ENCODE measurements at regions not wholly inside any gene's neighbourhood (a gene's known extent, or its start where the extent isn't known, plus 50 kb on each side); places are given as distances from the start of the nearest gene placed in this dataset.
A peak's percentile ranks its signal among the peaks of the same experiment; 100 is the strongest.

GRCh38 chr2:238963161-238963970 lies 115.5 kb downstream of the TWIST2 start:
- no peak for DNase-seq (ENCODE audit: low spot score)

GRCh38 chr2:238963971-238964328 lies 116.1 kb downstream of the TWIST2 start:
- no peak for DNase-seq (ENCODE audit: low spot score)

GRCh38 chr2:238964544-238965067 lies 116.7 kb downstream of the TWIST2 start:
- no peak for DNase-seq (ENCODE audit: low spot score)

GRCh38 chr2:238965371-238966071 lies 117.6 kb downstream of the TWIST2 start:
- no peak for DNase-seq (ENCODE audit: low spot score)

- DNase-seq (ENCODE audit: low spot score), result no peak
Measured at GRCh38 chr2:238966072-238966937, 118.4 kb downstream of the TWIST2 start.

GRCh38 chr2:238967031-238967977 lies 119.4 kb downstream of the TWIST2 start:
- DNase-seq (ENCODE audit: low spot score), result no peak

GRCh38 chr2:238967978-238968360 lies 120.1 kb downstream of the TWIST2 start:
- no peak for DNase-seq (ENCODE audit: low spot score)

- no peak for DNase-seq (ENCODE audit: low spot score)
Measured at GRCh38 chr2:238968616-238969384, 120.9 kb downstream of the TWIST2 start.

- no peak for DNase-seq (ENCODE audit: low spot score)
Measured at GRCh38 chr2:238969857-238970256, 122.0 kb downstream of the TWIST2 start.

GRCh38 chr2:238970553-238971081 lies 122.7 kb downstream of the TWIST2 start:
- DNase-seq (ENCODE audit: low spot score), result peak; percentile 50

GRCh38 chr2:238971318-238972145 lies 123.6 kb downstream of the TWIST2 start:
- DNase-seq (ENCODE audit: low spot score), result no peak

- no peak for DNase-seq (ENCODE audit: low spot score)
Measured at GRCh38 chr2:238972146-238972445, 124.2 kb downstream of the TWIST2 start.

- DNase-seq (ENCODE audit: low spot score), result no peak
Measured at GRCh38 chr2:238973038-238973739, 125.3 kb downstream of the TWIST2 start.

- DNase-seq (ENCODE audit: low spot score), result no peak
Measured at GRCh38 chr2:238974081-238974480, 126.2 kb downstream of the TWIST2 start.

GRCh38 chr2:238974501-238975166 lies 126.7 kb downstream of the TWIST2 start:
- DNase-seq (ENCODE audit: low spot score), result no peak

- no peak for DNase-seq (ENCODE audit: low spot score)
Measured at GRCh38 chr2:238975408-238975807, 127.5 kb downstream of the TWIST2 start.

GRCh38 chr2:238978497-238978896 lies 130.6 kb downstream of the TWIST2 start:
- DNase-seq (ENCODE audit: low spot score), result no peak

GRCh38 chr2:238979636-238980035 lies 131.8 kb downstream of the TWIST2 start:
- no peak for DNase-seq (ENCODE audit: low spot score)
